ENCODE measurements at regions not wholly inside any gene's neighbourhood (a gene's known extent, or its start where the extent isn't known, plus 50 kb on each side); places are given as distances from the start of the nearest gene placed in this dataset.

- peak; percentile 44 for DNase-seq (ENCODE audit: low spot score)
- peaks cover 0 to 9% (median under 1%) of the 10 kb centered on the region in 4 donors for H3K4me1 ChIP-seq (ENCODE audit: control insufficient read depth in 4 of 4, insufficient read depth in 4 of 4, low read length in 3 of 4)
Measured at GRCh38 chr1:229070168-229070567, 200.7 kb upstream of the RAB4A start.

DNA sequence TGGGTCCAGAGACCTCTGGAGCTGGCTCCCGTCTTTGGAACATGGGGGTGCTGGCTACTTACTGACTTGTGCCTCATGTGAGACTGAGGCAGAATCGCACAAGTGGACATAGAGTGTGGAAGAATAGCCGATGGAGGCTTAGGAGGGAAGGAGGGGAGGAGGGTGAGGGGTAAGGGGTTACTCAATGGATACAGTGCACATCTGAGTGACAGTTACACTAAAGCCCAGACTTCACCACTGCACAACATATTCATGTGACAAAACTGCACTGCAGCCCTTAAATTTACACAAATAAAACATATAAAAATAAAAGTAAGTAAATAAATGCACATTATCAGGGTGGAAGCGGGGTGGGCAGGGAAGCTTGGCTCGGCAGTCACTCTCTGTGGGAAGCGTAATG, 197.7 kb upstream of the RAB4A start:
- H3K36me3 ChIP-seq (ENCODE audit: control insufficient read depth in 4 of 4, insufficient read depth in 3 of 4, low read depth in 1 of 4, low read length in 3 of 4): no peaks in the 10 kb centered on the region
- H3K27ac ChIP-seq (ENCODE audit: low read depth in 1 of 2, low read length in 2 of 2): no peak overlapping the region
- H3K27me3 ChIP-seq (ENCODE audit: control insufficient read depth in 4 of 4, insufficient read depth in 4 of 4, low read length in 3 of 4): no peaks in the 10 kb centered on the region
- WGBS: 93% methylated on average over 6 of the region's 6 CpGs
- peak; percentile 6 for DNase-seq (ENCODE audit: low spot score)
- no peaks in the 10 kb centered on the region for H3K9me3 ChIP-seq (ENCODE audit: control insufficient read depth in 4 of 4, low read length in 3 of 4)
- no peak overlapping the region for H3K4me3 ChIP-seq (ENCODE audit: low read depth in 1 of 3, low read length in 3 of 3)
- TF ChIP-seq EGR1 (IDR thresholded peaks at IDR 0.05; ENCODE audit: low read depth in 2 of 2) (no peak), RAD21 (IDR thresholded peaks at IDR 0.05) (no peak), NR2F2 (IDR thresholded peaks at IDR 0.05) (no peak)
- H3K4me1 ChIP-seq (ENCODE audit: control insufficient read depth in 4 of 4, insufficient read depth in 4 of 4, low read length in 3 of 4): peaks cover 0 to 2% (median under 1%) of the 10 kb centered on the region in 4 donors
- no peak overlapping the region for H3K9ac ChIP-seq (ENCODE audit: low read depth in 1 of 2, low read length in 2 of 2)

More at GRCh38 chr1:229070168-229070567, 200.7 kb upstream of the RAB4A start:
- no peak overlapping the region for H3K9ac ChIP-seq (ENCODE audit: low read depth in 1 of 2, low read length in 2 of 2)
- no peaks in the 10 kb centered on the region for H3K9me3 ChIP-seq (ENCODE audit: control insufficient read depth in 4 of 4, low read length in 3 of 4)
- H3K36me3 ChIP-seq (ENCODE audit: control insufficient read depth in 4 of 4, insufficient read depth in 3 of 4, low read depth in 1 of 4, low read length in 3 of 4): no peaks in the 10 kb centered on the region
- no peak overlapping the region for H3K4me3 ChIP-seq (ENCODE audit: low read depth in 1 of 3, low read length in 3 of 3)
- WGBS: 46% methylated on average over 5 of the region's 5 CpGs
- TF ChIP-seq YY1 (IDR thresholded peaks at IDR 0.05) (no peak), HNF4G (IDR thresholded peaks at IDR 0.05) (no peak), FOXA2 (IDR thresholded peaks at IDR 0.05) (no peak), GABPA (IDR thresholded peaks at IDR 0.05 in 1 of 2, conservative IDR thresholded peaks at IDR 0.05 in 1 of 2) (no peak), RXRA (IDR thresholded peaks at IDR 0.05) (no peak)
- no peak overlapping the region for H3K27ac ChIP-seq (ENCODE audit: low read depth in 1 of 2, low read length in 2 of 2)
- no peaks in the 10 kb centered on the region for H3K27me3 ChIP-seq (ENCODE audit: control insufficient read depth in 4 of 4, insufficient read depth in 4 of 4, low read length in 3 of 4)

GRCh38 chr1:229075217-229075616, 195.7 kb upstream of the RAB4A start:
- no peaks in the 10 kb centered on the region for H3K36me3 ChIP-seq (ENCODE audit: control insufficient read depth in 4 of 4, insufficient read depth in 3 of 4, low read depth in 1 of 4, low read length in 3 of 4)
- 78% methylated on average over 2 of the region's 2 CpGs for WGBS
- peak; percentile 10 for DNase-seq (ENCODE audit: low spot score)
- TF ChIP-seq MAX (IDR thresholded peaks at IDR 0.05) (no peak), REST (IDR thresholded peaks at IDR 0.05) (no peak), GABPA (IDR thresholded peaks at IDR 0.05 in 1 of 2, conservative IDR thresholded peaks at IDR 0.05 in 1 of 2) (no peak), NR2F2 (IDR thresholded peaks at IDR 0.05) (no peak), RXRA (IDR thresholded peaks at IDR 0.05) (no peak), FOXA1 (IDR thresholded peaks at IDR 0.05) (no peak), TAF1 (conservative IDR thresholded peaks at IDR 0.05) (no peak), CTCF (IDR thresholded peaks at IDR 0.05; ENCODE audit: low read depth, low read length, missing input control) (no peak), RAD21 (IDR thresholded peaks at IDR 0.05) (no peak), EGR1 (IDR thresholded peaks at IDR 0.05; ENCODE audit: low read depth in 2 of 2) (no peak), YY1 (IDR thresholded peaks at IDR 0.05) (no peak), FOXA2 (IDR thresholded peaks at IDR 0.05) (no peak), JUND (IDR thresholded peaks at IDR 0.05) (no peak), SP1 (IDR thresholded peaks at IDR 0.05) (no peak), HNF4G (IDR thresholded peaks at IDR 0.05) (no peak)
- TF ChIP-seq, protein P1, sequence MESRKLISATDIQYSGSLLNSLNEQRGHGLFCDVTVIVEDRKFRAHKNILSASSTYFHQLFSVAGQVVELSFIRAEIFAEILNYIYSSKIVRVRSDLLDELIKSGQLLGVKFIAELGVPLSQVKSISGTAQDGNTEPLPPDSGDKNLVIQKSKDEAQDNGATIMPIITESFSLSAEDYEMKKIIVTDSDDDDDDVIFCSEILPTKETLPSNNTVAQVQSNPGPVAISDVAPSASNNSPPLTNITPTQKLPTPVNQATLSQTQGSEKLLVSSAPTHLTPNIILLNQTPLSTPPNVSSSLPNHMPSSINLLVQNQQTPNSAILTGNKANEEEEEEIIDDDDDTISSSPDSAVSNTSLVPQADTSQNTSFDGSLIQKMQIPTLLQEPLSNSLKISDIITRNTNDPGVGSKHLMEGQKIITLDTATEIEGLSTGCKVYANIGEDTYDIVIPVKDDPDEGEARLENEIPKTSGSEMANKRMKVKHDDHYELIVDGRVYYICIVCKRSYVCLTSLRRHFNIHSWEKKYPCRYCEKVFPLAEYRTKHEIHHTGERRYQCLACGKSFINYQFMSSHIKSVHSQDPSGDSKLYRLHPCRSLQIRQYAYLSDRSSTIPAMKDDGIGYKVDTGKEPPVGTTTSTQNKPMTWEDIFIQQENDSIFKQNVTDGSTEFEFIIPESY (IDR thresholded peaks at IDR 0.05): no peak
- TF ChIP-seq, protein P2, sequence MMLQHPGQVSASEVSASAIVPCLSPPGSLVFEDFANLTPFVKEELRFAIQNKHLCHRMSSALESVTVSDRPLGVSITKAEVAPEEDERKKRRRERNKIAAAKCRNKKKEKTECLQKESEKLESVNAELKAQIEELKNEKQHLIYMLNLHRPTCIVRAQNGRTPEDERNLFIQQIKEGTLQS (IDR thresholded peaks at IDR 0.05): no peak
- no peak overlapping the region for H3K9ac ChIP-seq (ENCODE audit: low read depth in 1 of 2, low read length in 2 of 2)
- H3K27me3 ChIP-seq (ENCODE audit: control insufficient read depth in 4 of 4, insufficient read depth in 4 of 4, low read length in 3 of 4): no peaks in the 10 kb centered on the region
- H3K27ac ChIP-seq (ENCODE audit: low read depth in 1 of 2, low read length in 2 of 2): no peak overlapping the region
- no peaks in the 10 kb centered on the region for H3K9me3 ChIP-seq (ENCODE audit: control insufficient read depth in 4 of 4, low read length in 3 of 4)
- peaks cover 0 to 1% (median 0%) of the 10 kb centered on the region in 4 donors for H3K4me1 ChIP-seq (ENCODE audit: control insufficient read depth in 4 of 4, insufficient read depth in 4 of 4, low read length in 3 of 4)
- no peak overlapping the region for H3K4me3 ChIP-seq (ENCODE audit: low read depth in 1 of 3, low read length in 3 of 3)

Measured in liver (tissue), 8 donors.